K562 (cell line): ENCODE measurements at regions not wholly inside any gene's neighbourhood (a gene's known extent, or its start where the extent isn't known, plus 50 kb on each side); places are given as distances from the start of the nearest gene placed in this dataset.

Experiments used
- ATAC-seq: fragments of 200-7000 bp; cut with Tn5 transposase; 3 replicates; pipeline ENCODE4 v1.9.1; 2020; ENCODE audit warnings: moderate library complexity
- BruUV-seq: library from RNA; stranded (reverse); fragments of 400-500 nt; replicated peaks from 2 replicates; lab custom pipeline; 2021; lab: Mats Ljungman, UMichigan
- CTCF ChIA-PET: fragments of 300-600 bp; formaldehyde crosslinking; extraction: SDS; loops from one replicate; lab custom pipeline; 2021; ENCODE audit warnings: low intra/inter-chr PET ratio; lab: Yijun Ruan, JAX
- POLR2A ChIA-PET: fragments of 300-600, 350-650 bp; sonication (Branson Sonifier 250); formaldehyde crosslinking; extraction: SDS; loops from one replicate; lab custom pipeline; 2021; ENCODE audit warnings: antibody characterized with exemption, inconsistent platforms; lab: Yijun Ruan, JAX
- DNase-seq, 4 experiments: peaks; one replicate each; pipeline versions ENCODE4 v3.0.0 to v3.0.0-alpha.2; 2011 to 2018; ENCODE audit warnings: low spot score in 3 of 4, mixed read lengths in 3 of 4; ENCODE audit errors: extremely low read depth in 1 of 4
- FAIRE-seq: peaks from 2 replicates; lab custom pipeline; 2011; peaks lifted over from hg19 to GRCh38; lab: Jason Lieb, UNC
- H2AFZ ChIP-seq: 2 replicates; pipeline ENCODE4 v1.6.0; 2011; ENCODE audit warnings: low read depth, low read length, control low read depth, inconsistent platforms
- H3K27ac ChIP-seq: fragments of 200-600 bp; 3 replicates; pipeline ENCODE4 v1.8.0; 2011; ENCODE audit warnings: low read depth, mild to moderate bottlenecking, control low read depth, inconsistent platforms, low read length, moderate library complexity, mixed read lengths; ENCODE audit errors: extremely low read depth
- H3K27me3 ChIP-seq, 2 experiments: fragments of 300-600 bp in 1 of 2; 2 replicates in 1 of 2; 3 replicates in 1 of 2; pipeline versions ENCODE4 v1.6.0 to v1.8.0; 2011; ENCODE audit warnings: inconsistent platforms in 2 of 2, low read length in 2 of 2, mild to moderate bottlenecking in 1 of 2, mixed read lengths in 1 of 2, moderate library complexity in 1 of 2; ENCODE audit not compliant: control insufficient read depth in 2 of 2, insufficient read depth in 2 of 2
- H3K36me3 ChIP-seq: fragments of 300-600 bp; 3 replicates; pipeline ENCODE4 v1.8.0; 2011; ENCODE audit warnings: mild to moderate bottlenecking, low read length, inconsistent platforms; ENCODE audit not compliant: control insufficient read depth, insufficient read depth
- H3K4me1 ChIP-seq, 2 experiments: fragments of 200-600 bp in 1 of 2; replicated peaks in 1 of 2; 2 replicates in 1 of 2; 3 replicates in 1 of 2; pipeline versions ENCODE4 v1.5.1 to v1.8.0; 2011; ENCODE audit warnings: inconsistent platforms in 2 of 2, low read length in 2 of 2, mild to moderate bottlenecking in 1 of 2, mixed read lengths in 1 of 2, moderate library complexity in 1 of 2; ENCODE audit not compliant: control insufficient read depth in 2 of 2, insufficient read depth in 2 of 2
- H3K4me2 ChIP-seq: 2 replicates; pipeline ENCODE4 v1.6.1; 2011; ENCODE audit warnings: low read length, control low read depth, inconsistent platforms, mixed read lengths; ENCODE audit not compliant: insufficient read depth
- H3K4me3 ChIP-seq: fragments of 200-600 bp; sonication (generic), shearing (Covaris generic); 2 replicates; pipeline ENCODE4 v1.5.1; 2016; ENCODE audit warnings: control low read depth, inconsistent platforms
- H3K79me2 ChIP-seq: fragments of 200-600 bp; 3 replicates; pipeline ENCODE4 v1.8.0; 2011; ENCODE audit warnings: low read length, inconsistent platforms; ENCODE audit not compliant: control insufficient read depth, insufficient read depth
- H3K9ac ChIP-seq, 2 experiments: 2 replicates each; pipeline versions ENCODE4 v1.6.0 to v1.6.1; 2011; ENCODE audit warnings: low read depth in 2 of 2, low read length in 2 of 2, control low read depth in 1 of 2, inconsistent platforms in 1 of 2, mild to moderate bottlenecking in 1 of 2, mixed read lengths in 1 of 2; ENCODE audit not compliant: insufficient read depth in 1 of 2
- H3K9me1 ChIP-seq: one replicate; pipeline ENCODE4 v1.6.0; 2011; ENCODE audit warnings: inconsistent platforms, mild to moderate bottlenecking, low read length, moderate library complexity; ENCODE audit not compliant: control insufficient read depth, insufficient read depth
- H3K9me3 ChIP-seq: replicated peaks from 2 replicates; pipeline ENCODE4 v1.5.1; 2011; ENCODE audit warnings: low read depth, low read length, inconsistent platforms; ENCODE audit not compliant: control insufficient read depth, insufficient read depth
- H4K20me1 ChIP-seq: replicated peaks from 2 replicates; pipeline ENCODE4 v1.6.1; 2011; ENCODE audit warnings: low read length, inconsistent platforms, mixed read lengths; ENCODE audit not compliant: control insufficient read depth, insufficient read depth
- BRD9 ChIP-seq: fragments of 450-650 bp; IDR thresholded peaks from 2 replicates; pipeline ENCODE4 v1.6.1; 2018; ENCODE audit warnings: low read depth; ENCODE audit not compliant: partially characterized antibody
- BRF2 ChIP-seq: IDR thresholded peaks from 3 replicates; pipeline ENCODE4 v1.6.1; 2011; ENCODE audit warnings: borderline replicate concordance, mild to moderate bottlenecking; ENCODE audit not compliant: insufficient read length, insufficient read depth
- C11orf30 ChIP-seq: fragments of 450-650 bp; IDR thresholded peaks from 2 replicates; pipeline ENCODE4 v1.6.1; 2016; ENCODE audit warnings: low read depth, mild to moderate bottlenecking
- CCNT2 ChIP-seq: IDR thresholded peaks from 2 replicates; pipeline ENCODE4 v1.6.1; 2011; ENCODE audit warnings: borderline replicate concordance, low read depth, mild to moderate bottlenecking, moderate library complexity, mixed read lengths, low read length; ENCODE audit not compliant: insufficient read length; ENCODE audit errors: extremely low read depth
- CGGBP1 ChIP-seq: fragments of 250-450 bp; sonication (Bioruptor Pico); IDR thresholded peaks from 2 replicates; pipeline ENCODE4 v1.9.0; 2021; ENCODE audit warnings: mild to moderate bottlenecking
- DIDO1 ChIP-seq: fragments of 450-650 bp; IDR thresholded peaks from 2 replicates; pipeline ENCODE4 v1.6.1; 2016; ENCODE audit warnings: low read depth, missing biosample characterization, missing genetic modification characterization
- EP400 ChIP-seq: fragments of 450-650 bp; IDR thresholded peaks from 2 replicates; pipeline ENCODE4 v1.6.1; 2017; ENCODE audit warnings: antibody characterized with exemption, mild to moderate bottlenecking, moderate library complexity
- ERF ChIP-seq: fragments of 450-650 bp; formaldehyde crosslinking; IDR thresholded peaks from 2 replicates; pipeline ENCODE4 v1.4.0; 2020; ENCODE audit warnings: mild to moderate bottlenecking, mixed read lengths
- GMEB1 ChIP-seq: fragments of 250-450 bp; sonication (Bioruptor Pico); IDR thresholded peaks from 2 replicates; pipeline ENCODE4 v1.4.0; 2020; ENCODE audit warnings: mild to moderate bottlenecking
- HDAC3 ChIP-seq: fragments of 450-650 bp; IDR thresholded peaks from 2 replicates; pipeline ENCODE4 v1.6.1; 2018; ENCODE audit warnings: borderline replicate concordance, mild to moderate bottlenecking, moderate library complexity; ENCODE audit not compliant: partially characterized antibody
- IRF2 ChIP-seq: sonication (generic); formaldehyde crosslinking; IDR thresholded peaks from 2 replicates; pipeline ENCODE4 v1.8.1; 2022; ENCODE audit warnings: mild to moderate bottlenecking, missing genetic modification reagents
- SRSF7 ChIP-seq: fragments of 200-400 bp; formaldehyde crosslinking; optimal IDR thresholded peaks from 2 replicates; pipeline ENCODE3; 2017; ENCODE audit warnings: mild to moderate bottlenecking, low read depth, low read length
- STAT5B ChIP-seq: fragments of 250-450 bp; sonication (Bioruptor Pico); IDR thresholded peaks from 2 replicates; pipeline ENCODE4 v1.8.0; 2021; ENCODE audit warnings: mild to moderate bottlenecking, inconsistent platforms
- TAF15 ChIP-seq: fragments of 200-400 bp; formaldehyde crosslinking; IDR thresholded peaks from 2 replicates; pipeline ENCODE4 v1.6.1; 2017; ENCODE audit warnings: mild to moderate bottlenecking, low read depth, low read length, moderate library complexity
- TRIM24 ChIP-seq, 2 experiments: fragments of 450-650 bp; IDR thresholded peaks; 2 replicates each; pipeline ENCODE4 v1.6.1; 2016
- WHSC1 ChIP-seq: IDR thresholded peaks from one replicate; pipeline ENCODE4 v1.6.1; 2012; ENCODE audit warnings: low read length, control low read depth, inconsistent platforms
- ZBTB1 ChIP-seq: sonication (generic); formaldehyde crosslinking; IDR thresholded peaks from 2 replicates; pipeline ENCODE4 v1.8.1; 2023; ENCODE audit warnings: missing genetic modification reagents, low read depth, mild to moderate bottlenecking, borderline replicate concordance
- ZBTB7A ChIP-seq: IDR thresholded peaks from 2 replicates; pipeline ENCODE4 v1.6.1; 2011; ENCODE audit warnings: low read depth, mild to moderate bottlenecking, low read length, moderate library complexity, borderline replicate concordance; ENCODE audit not compliant: control insufficient read depth
- ZNF121 ChIP-seq: sonication (generic); formaldehyde crosslinking; conservative IDR thresholded peaks from 2 replicates; pipeline ENCODE4 v1.8.0; 2022; ENCODE audit warnings: missing genetic modification reagents
- WGBS: fragments of 100-300 bp; shearing (Covaris generic); methylation state at CpG from one replicate; pipeline ENCODE4 v1.1.6; 2016; ENCODE audit warnings: low coverage, mixed read lengths; ENCODE audit not compliant: insufficient coverage; ENCODE audit errors: missing lambda C conversion rate; 5-methylcytosine and 5-hydroxymethylcytosine counted together
- in situ Hi-C: fragments of 300-500 bp; cut with MboI; formaldehyde crosslinking; loops from 4 replicates; pipeline ENCODE4 v1.15.0; 2018; ENCODE audit warnings: inconsistent platforms, mixed read lengths
- intact Hi-C: fragments of 100-400 bp; cut with micrococcal nuclease; formaldehyde crosslinking; loops from 2 replicates; pipeline ENCODE4 v1.14.2; 2022
- TF ChIP-seq, protein P1 (sequence below): fragments of 250-450 bp; sonication (Bioruptor Pico); IDR thresholded peaks from 2 replicates; pipeline ENCODE4 v1.5.1; 2021; ENCODE audit warnings: mild to moderate bottlenecking

DNA sequence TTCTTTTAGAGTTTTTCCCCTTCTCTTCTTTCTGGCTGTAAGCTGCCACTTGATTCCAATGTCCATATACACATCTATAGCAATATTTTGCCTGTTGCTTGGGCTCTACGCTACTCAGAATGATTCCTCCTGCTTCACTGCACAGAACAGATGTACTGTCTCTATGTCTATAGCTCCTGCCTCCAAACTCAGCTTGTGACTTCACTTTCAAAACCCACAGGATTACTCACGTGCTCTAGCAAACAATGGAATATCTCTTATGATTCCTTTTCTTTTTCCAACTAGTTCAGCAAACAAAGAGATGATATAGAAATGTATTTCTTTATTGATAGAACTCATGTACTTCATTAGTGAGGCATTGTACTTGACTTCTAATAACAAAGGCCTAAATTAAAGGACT is 80.5 kb upstream of the SOX13 start:
- Histone ChIP-seq H3K27ac (no peak overlapping the region), H3K9me3 (no peaks in the 10 kb centered on the region), H3K4me2 (no peak overlapping the region), H3K4me3 (no peak overlapping the region), H3K4me1 (no peaks in the 10 kb centered on the region), H2AFZ (no peak overlapping the region), H3K36me3 (no peaks in the 10 kb centered on the region), H3K9me1 (no peaks in the 10 kb centered on the region), H3K79me2 (no peaks in the 10 kb centered on the region), H3K27me3 (peaks cover 10 to 21% of the 10 kb centered on the region in 2 experiments; a peak in 4 of 5 replicates), H3K9ac (no peak overlapping the region), H4K20me1 (no peaks in the 10 kb centered on the region)
- in situ Hi-C loops: no loop called here
- ChIA-PET CTCF (interaction anchor here (0.6 kb wide), 1 partner anchor 188 kb away, joined by 4 read pairs; no protein-coding TSS in a partner anchor), POLR2A (no interaction called here)
- intact Hi-C loops: loop anchor here (10.0 kb wide), 1 partner anchor 118 kb away; no protein-coding TSS in a partner anchor
- no peak for DNase-seq
- FAIRE-seq: no peak
- WGBS: 2% methylated on average over 2 of the region's 2 CpGs
- ATAC-seq: no peak
- TF ChIP-seq ERF (CRISPR knock-in tag) (no peak), EP400 (no peak), TRIM24 (IDR thresholded peaks at IDR 0.05) (no peak), CGGBP1 (CRISPR knock-in tag) (no peak), BRF2 (no peak), ZBTB1 (CRISPR knock-in tag) (no peak), DIDO1 (no peak), BRD9 (no peak), TAF15 (no peak), WHSC1 (no peak), C11orf30 (no peak), CCNT2 (no peak), IRF2 (no peak), HDAC3 (no peak), STAT5B (no peak), GMEB1 (CRISPR knock-in tag) (no peak), ZNF121 (no peak), ZBTB7A (no peak), SRSF7 (no peak)
- TF ChIP-seq, protein P1, sequence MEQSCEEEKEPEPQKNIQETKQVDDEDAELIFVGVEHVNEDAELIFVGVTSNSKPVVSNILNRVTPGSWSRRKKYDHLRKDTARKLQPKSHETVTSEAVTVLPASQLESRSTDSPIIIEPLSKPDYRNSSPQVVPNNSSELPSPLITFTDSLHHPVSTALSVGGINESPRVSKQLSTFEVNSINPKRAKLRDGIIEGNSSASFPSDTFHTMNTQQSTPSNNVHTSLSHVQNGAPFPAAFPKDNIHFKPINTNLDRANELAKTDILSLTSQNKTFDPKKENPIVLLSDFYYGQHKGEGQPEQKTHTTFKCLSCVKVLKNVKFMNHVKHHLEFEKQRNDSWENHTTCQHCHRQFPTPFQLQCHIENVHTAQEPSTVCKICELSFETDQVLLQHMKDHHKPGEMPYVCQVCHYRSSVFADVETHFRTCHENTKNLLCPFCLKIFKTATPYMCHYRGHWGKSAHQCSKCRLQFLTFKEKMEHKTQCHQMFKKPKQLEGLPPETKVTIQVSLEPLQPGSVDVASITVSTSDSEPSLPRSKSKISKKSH (CRISPR knock-in tag): no peak
- BruUV-seq: no TSS peak
